Body of pancreas (tissue), 4 donors: ENCODE measurements at regions not wholly inside any gene's neighbourhood (a gene's known extent, or its start where the extent isn't known, plus 50 kb on each side); places are given as distances from the start of the nearest gene placed in this dataset.

Source experiments
- ATAC-seq: fragments of 150-250 bp; one replicate; pipeline ENCODE4 v1.9.1; 2016
- DNase-seq, 4 donors: peaks; one replicate each; pipeline ENCODE4 v3.0.0-alpha.2; 2019
- H3K27ac ChIP-seq, 4 donors: fragments of 200-600 bp; sonication (generic); 1 replicate in 3 of 4; 2 replicates in 1 of 4; pipeline versions ENCODE4 v1.5.1 to v1.6.1; 2016 to 2019; ENCODE audit warnings: mild to moderate bottlenecking in 1 of 4, mixed read lengths in 1 of 4, moderate library complexity in 1 of 4
- H3K27me3 ChIP-seq, 2 donors: fragments of 200-600 bp; sonication (generic); one replicate each; pipeline ENCODE4 v1.6.0; 2016; ENCODE audit warnings: mild to moderate bottlenecking in 1 of 2
- H3K36me3 ChIP-seq, 2 donors: fragments of 200-600 bp; sonication (generic); replicated peaks in 1 of 2; 2 replicates each; pipeline ENCODE4 v1.5.1; 2016; ENCODE audit warnings: low read depth in 2 of 2; ENCODE audit not compliant: insufficient read depth in 1 of 2
- H3K4me1 ChIP-seq: fragments of 200-600 bp; sonication (generic); one replicate; pipeline ENCODE4 v1.6.0; 2016
- H3K4me3 ChIP-seq, 2 donors: fragments of 200-600 bp; sonication (generic); 1 replicate in 1 of 2; 2 replicates in 1 of 2; pipeline ENCODE4 v1.5.1; 2016 to 2019
- H3K9me3 ChIP-seq, 3 donors: fragments of 200-600 bp; sonication (generic); 1 replicate in 2 of 3; 2 replicates in 1 of 3; pipeline ENCODE4 v1.5.1; 2016
- POLR2A ChIP-seq, 3 donors: fragments of 450-650 bp; IDR thresholded peaks; one replicate each; pipeline ENCODE4 v1.6.1; 2016; ENCODE audit warnings: antibody characterized with exemption in 3 of 3, mild to moderate bottlenecking in 2 of 3
- WGBS, 2 donors: methylation state at CpG; one replicate each; pipeline ENCODE4 v1.1.5; 2017; 5-methylcytosine and 5-hydroxymethylcytosine counted together
- intact Hi-C: fragments of 100-400 bp; cut with DNase I; formaldehyde crosslinking; loops from one replicate; pipeline ENCODE4 v1.15.1; 2023
- TF ChIP-seq, protein P1 (sequence below), 7 experiments: fragments of 450-650 bp in 4 of 7; fragments of 200-600 bp in 3 of 7; sonication (generic) in 3 of 7; IDR thresholded peaks; one replicate each; pipeline ENCODE4 v1.5.1; 2016 to 2019; ENCODE audit warnings: antibody characterized with exemption in 7 of 7

DNA sequence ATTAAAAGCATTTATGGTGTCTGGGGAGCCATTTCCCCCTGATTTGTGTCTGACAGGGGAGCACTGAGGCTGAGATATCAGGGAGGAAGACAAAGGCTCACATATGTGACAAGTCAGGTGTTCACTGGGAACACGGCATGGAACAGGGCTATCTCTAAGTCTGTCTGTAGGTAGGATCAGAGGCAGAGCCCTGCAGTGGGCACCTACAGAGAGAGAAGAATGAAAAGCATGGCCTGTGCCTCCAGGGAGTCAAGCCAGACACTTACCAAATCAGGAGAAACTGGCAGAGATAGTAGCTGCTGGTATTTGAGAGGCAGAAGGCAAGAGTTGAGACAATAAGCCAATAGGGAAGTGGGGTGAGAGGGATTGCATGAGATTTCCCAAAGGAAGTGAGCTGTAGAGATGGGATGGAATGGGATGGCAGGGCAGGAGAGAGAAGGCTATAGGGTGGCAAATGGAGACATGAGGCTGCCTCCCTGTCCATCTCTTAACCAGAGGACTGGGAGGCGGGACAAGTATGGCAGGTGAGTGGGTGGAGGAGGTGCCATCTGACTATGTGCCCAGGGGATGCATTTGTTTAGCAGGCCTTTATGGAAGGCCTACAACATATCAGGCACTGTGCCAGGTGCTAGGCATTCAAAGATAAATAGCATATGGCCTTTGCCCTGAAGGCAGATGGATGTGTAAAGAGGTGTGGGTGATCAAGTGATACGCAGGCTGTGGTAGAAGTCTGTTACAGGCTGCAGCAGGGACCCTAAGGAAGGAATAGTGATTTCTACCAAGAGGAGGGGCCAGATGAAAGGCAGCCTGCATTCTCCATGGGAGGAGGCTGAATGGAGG, 136.2 kb upstream of the IPO9 start:
- intact Hi-C loops, result no loop called here
- Histone ChIP-seq H3K27ac (no peak overlapping the region), H3K36me3 (no peaks in the 10 kb centered on the region), H3K4me3 (no peak overlapping the region), H3K27me3 (no peaks in the 10 kb centered on the region), H3K4me1 (no peaks in the 10 kb centered on the region), H3K9me3 (no peaks in the 10 kb centered on the region)
- no peak for ATAC-seq
- no peak for TF ChIP-seq POLR2A (IDR thresholded peaks at IDR 0.05)
- TF ChIP-seq, protein P1, sequence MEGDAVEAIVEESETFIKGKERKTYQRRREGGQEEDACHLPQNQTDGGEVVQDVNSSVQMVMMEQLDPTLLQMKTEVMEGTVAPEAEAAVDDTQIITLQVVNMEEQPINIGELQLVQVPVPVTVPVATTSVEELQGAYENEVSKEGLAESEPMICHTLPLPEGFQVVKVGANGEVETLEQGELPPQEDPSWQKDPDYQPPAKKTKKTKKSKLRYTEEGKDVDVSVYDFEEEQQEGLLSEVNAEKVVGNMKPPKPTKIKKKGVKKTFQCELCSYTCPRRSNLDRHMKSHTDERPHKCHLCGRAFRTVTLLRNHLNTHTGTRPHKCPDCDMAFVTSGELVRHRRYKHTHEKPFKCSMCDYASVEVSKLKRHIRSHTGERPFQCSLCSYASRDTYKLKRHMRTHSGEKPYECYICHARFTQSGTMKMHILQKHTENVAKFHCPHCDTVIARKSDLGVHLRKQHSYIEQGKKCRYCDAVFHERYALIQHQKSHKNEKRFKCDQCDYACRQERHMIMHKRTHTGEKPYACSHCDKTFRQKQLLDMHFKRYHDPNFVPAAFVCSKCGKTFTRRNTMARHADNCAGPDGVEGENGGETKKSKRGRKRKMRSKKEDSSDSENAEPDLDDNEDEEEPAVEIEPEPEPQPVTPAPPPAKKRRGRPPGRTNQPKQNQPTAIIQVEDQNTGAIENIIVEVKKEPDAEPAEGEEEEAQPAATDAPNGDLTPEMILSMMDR (IDR thresholded peaks at IDR 0.05), result no peak
- WGBS, 2 donors, result 74 to 80% methylated on average over 3 of the region's 3 CpGs
- no peak for DNase-seq

DNA sequence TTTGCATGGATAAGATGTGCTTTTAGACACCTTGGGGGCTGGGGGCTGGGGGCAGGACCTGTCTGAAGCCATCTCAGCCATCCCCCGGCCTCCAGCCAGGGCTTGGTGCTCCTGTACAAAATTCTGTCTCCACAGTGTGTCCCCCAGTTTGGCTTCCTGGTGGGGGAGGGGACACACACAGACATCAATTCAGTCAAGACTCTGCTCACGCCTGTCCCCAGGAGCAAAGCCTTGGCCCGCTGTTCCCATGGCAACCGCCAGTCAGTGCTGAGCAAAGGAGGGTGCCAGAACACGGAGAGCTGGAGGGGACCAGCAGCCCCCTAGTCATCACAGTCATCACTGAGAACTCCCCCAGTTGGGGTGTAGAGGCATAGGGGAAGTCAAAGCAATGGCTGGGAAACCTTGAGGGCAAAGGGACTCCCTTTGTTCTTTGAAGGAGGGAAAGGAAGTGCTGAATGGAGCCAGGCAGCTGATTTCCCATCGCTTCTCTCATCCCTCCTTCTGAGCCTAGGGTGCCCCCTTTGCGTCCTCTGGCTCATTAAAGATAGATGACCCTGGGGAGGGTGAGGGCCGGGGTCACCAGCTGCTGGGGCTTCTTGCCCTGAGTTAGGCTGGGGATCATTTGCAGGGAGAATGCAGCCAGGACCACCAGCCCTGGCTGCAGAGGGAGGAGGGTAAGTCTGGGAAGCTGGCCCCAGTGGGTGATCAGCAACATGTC, 134.9 kb upstream of the IPO9 start:
- Histone ChIP-seq H3K4me1 (no peaks in the 10 kb centered on the region), H3K9me3 (no peaks in the 10 kb centered on the region), H3K27me3 (no peaks in the 10 kb centered on the region), H3K27ac (no peak overlapping the region), H3K36me3 (no peaks in the 10 kb centered on the region), H3K4me3 (no peak overlapping the region)
- intact Hi-C loops, result no loop called here
- no peak for ATAC-seq
- TF ChIP-seq POLR2A (IDR thresholded peaks at IDR 0.05), result no peak
- TF ChIP-seq, protein P1 (IDR thresholded peaks at IDR 0.05), result no peak
- WGBS, 2 donors, result 82 to 89% methylated on average over 8 of the region's 8 CpGs
- no peak for DNase-seq

DNA sequence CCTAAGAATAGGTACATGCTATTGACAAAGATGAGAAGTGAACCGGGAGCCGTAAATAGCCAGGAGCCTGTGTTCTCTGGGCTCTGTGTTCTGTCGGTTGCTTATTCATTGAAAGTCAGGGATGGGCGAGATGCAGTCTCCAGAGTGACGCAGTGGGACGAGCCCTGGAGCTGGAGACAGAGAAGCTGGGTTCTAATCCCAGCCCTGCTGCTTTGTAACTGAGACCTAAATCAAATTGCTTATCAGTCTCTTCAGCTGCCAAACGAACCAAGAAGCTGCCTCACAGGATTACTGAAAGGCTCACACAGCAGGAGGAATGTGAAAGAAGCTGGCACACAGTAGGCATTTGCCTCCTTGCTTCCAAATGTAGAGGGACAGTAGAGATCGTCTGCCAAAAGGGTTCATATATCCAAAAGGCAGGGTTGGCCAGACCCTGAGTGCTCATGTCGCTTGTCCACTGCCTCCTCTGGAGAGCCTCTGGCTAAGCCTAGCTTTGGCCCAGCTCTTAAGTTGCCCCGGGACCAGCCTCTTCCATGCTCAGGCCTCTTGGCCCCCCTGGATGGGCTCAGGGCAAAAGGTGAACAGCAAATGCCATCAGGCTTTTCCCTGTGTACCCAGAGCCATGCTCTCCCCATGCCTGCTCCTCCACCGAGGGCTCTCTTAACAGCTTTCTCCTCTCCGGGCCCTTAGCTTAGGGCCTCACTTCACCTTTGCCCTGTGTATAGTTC, 134.2 kb upstream of the IPO9 start:
- Histone ChIP-seq H3K27me3 (no peaks in the 10 kb centered on the region), H3K9me3 (no peaks in the 10 kb centered on the region), H3K4me1 (no peaks in the 10 kb centered on the region), H3K4me3 (no peak overlapping the region), H3K36me3 (no peaks in the 10 kb centered on the region), H3K27ac (no peak overlapping the region)
- ATAC-seq, result no peak
- intact Hi-C loops, result no loop called here
- TF ChIP-seq, protein P1 (IDR thresholded peaks at IDR 0.05), result no peak
- TF ChIP-seq POLR2A (IDR thresholded peaks at IDR 0.05), result no peak
- no peak for DNase-seq
- 85% methylated on average over 12 of the region's 12 CpGs for WGBS, 2 donors

DNA sequence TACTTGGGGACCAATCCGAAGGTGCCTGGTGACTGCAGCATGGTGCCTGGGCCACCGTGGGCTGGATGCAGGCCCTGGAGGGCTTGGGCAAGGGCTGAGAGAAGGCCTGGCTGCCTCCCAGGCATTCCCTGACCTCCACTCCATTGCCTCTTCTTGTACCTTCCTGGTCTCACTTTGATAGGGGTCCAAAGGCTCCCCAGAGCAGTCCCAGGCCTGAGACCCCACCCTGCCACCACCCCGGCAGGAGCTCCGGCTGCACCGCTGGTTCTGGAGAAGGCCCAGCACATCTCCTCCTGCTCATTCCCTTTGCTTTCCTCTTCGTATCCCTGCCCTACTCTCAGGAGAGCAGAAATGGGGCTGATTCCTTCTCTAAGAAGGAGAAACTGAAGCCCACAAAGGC, 133.3 kb upstream of the IPO9 start:
- intact Hi-C loops, result no loop called here
- 92 to 95% methylated on average over 5 to 6 of the region's 6 CpGs for WGBS, 2 donors
- DNase-seq, result no peak
- Histone ChIP-seq H3K4me3 (no peak overlapping the region), H3K36me3 (no peaks in the 10 kb centered on the region), H3K9me3 (no peaks in the 10 kb centered on the region), H3K4me1 (no peaks in the 10 kb centered on the region), H3K27me3 (no peaks in the 10 kb centered on the region), H3K27ac (no peak overlapping the region)
- TF ChIP-seq, protein P1 (IDR thresholded peaks at IDR 0.05), result no peak
- no peak for TF ChIP-seq POLR2A (IDR thresholded peaks at IDR 0.05)
- no peak for ATAC-seq
